ENCODE measurements at regions not wholly inside any gene's neighbourhood (a gene's known extent, or its start where the extent isn't known, plus 50 kb on each side); places are given as distances from the start of the nearest gene placed in this dataset.
"Not testable (repeated sequence)": the region's sequence is repeated elsewhere in the genome, so short reads cannot be mapped to it uniquely, and the experiment has no call there.

DNA sequence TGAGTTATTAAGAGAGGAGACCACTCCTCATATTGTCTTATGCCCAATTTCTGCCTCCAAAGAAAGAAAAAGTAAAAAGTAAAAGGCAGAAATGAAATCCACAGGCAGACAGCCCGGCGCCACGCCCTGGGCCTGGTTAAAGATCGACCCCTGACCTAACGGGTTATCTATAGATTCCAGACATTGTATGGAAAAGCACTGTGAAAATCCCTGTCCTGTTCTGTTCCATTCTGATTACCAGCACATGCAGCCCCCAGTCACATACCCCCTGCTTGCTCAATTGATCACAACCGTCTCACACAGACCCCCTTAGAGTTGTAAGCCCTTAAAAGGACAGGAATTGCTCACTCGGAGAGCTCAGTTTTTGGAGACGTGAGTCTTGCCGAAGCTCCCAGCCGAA lies 1086.6 kb upstream of the INTU start:
- TF ChIP-seq, protein P1, sequence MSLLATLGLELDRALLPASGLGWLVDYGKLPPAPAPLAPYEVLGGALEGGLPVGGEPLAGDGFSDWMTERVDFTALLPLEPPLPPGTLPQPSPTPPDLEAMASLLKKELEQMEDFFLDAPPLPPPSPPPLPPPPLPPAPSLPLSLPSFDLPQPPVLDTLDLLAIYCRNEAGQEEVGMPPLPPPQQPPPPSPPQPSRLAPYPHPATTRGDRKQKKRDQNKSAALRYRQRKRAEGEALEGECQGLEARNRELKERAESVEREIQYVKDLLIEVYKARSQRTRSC (CRISPR knock-in tag; IDR thresholded peaks at IDR 0.05; ENCODE audit: low read depth): not testable (repeated sequence)
- not testable (repeated sequence) for TF ChIP-seq ZFP37 (CRISPR knock-in tag; IDR thresholded peaks at IDR 0.05; ENCODE audit: borderline replicate concordance); GABPB1 (CRISPR knock-in tag; IDR thresholded peaks at IDR 0.05); ELF4 (CRISPR knock-in tag; IDR thresholded peaks at IDR 0.05; ENCODE audit: borderline replicate concordance); SP2 (CRISPR knock-in tag; IDR thresholded peaks at IDR 0.05); EP300 (IDR thresholded peaks at IDR 0.05; ENCODE audit: low read depth in 2 of 2, low read length in 2 of 2); EP300 (CRISPR knock-in tag; IDR thresholded peaks at IDR 0.05; ENCODE audit: borderline replicate concordance); EZH2 (conservative IDR thresholded peaks at IDR 0.05; ENCODE audit: low read depth, low read length)
- TF ChIP-seq, protein P2, sequence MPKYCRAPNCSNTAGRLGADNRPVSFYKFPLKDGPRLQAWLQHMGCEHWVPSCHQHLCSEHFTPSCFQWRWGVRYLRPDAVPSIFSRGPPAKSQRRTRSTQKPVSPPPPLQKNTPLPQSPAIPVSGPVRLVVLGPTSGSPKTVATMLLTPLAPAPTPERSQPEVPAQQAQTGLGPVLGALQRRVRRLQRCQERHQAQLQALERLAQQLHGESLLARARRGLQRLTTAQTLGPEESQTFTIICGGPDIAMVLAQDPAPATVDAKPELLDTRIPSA (CRISPR knock-in tag; IDR thresholded peaks at IDR 0.05; ENCODE audit: borderline replicate concordance): not testable (repeated sequence)
- TF ChIP-seq, protein P3, sequence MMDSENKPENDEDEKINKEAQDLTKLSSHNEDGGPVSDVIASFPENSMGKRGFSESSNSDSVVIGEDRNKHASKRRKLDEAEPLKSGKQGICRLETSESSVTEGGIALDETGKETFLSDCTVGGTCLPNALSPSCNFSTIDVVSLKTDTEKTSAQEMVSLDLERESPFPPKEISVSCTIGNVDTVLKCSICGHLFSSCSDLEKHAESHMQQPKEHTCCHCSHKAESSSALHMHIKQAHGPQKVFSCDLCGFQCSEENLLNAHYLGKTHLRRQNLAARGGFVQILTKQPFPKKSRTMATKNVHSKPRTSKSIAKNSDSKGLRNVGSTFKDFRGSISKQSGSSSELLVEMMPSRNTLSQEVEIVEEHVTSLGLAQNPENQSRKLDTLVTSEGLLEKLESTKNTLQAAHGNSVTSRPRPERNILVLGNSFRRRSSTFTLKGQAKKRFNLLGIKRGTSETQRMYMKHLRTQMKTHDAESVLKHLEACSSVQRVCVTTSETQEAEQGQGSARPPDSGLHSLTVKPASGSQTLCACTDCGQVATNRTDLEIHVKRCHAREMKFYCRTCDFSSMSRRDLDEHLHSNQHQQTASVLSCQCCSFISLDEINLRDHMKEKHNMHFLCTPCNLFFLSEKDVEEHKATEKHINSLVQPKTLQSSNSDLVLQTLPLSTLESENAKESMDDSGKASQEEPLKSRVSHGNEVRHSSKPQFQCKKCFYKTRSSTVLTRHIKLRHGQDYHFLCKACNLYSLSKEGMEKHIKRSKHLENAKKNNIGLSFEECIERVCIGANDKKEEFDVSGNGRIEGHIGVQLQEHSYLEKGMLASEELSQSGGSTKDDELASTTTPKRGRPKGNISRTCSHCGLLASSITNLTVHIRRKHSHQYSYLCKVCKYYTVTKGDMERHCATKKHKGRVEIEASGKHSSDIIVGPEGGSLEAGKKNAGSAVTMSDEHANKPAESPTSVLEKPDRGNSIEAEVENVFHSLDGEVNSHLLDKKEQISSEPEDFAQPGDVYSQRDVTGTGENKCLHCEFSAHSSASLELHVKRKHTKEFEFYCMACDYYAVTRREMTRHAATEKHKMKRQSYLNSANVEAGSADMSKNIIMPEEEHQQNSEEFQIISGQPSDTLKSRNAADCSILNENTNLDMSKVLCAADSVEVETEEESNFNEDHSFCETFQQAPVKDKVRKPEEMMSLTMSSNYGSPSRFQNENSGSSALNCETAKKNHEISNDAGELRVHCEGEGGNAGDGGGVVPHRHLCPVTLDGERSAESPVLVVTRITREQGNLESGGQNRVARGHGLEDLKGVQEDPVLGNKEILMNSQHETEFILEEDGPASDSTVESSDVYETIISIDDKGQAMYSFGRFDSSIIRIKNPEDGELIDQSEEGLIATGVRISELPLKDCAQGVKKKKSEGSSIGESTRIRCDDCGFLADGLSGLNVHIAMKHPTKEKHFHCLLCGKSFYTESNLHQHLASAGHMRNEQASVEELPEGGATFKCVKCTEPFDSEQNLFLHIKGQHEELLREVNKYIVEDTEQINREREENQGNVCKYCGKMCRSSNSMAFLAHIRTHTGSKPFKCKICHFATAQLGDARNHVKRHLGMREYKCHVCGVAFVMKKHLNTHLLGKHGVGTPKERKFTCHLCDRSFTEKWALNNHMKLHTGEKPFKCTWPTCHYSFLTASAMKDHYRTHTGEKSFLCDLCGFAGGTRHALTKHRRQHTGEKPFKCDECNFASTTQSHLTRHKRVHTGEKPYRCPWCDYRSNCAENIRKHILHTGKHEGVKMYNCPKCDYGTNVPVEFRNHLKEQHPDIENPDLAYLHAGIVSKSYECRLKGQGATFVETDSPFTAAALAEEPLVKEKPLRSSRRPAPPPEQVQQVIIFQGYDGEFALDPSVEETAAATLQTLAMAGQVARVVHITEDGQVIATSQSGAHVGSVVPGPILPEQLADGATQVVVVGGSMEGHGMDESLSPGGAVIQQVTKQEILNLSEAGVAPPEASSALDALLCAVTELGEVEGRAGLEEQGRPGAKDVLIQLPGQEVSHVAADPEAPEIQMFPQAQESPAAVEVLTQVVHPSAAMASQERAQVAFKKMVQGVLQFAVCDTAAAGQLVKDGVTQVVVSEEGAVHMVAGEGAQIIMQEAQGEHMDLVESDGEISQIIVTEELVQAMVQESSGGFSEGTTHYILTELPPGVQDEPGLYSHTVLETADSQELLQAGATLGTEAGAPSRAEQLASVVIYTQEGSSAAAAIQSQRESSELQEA (CRISPR knock-in tag; IDR thresholded peaks at IDR 0.05; ENCODE audit: not compliant biosample characterization): not testable (repeated sequence)
- TF ChIP-seq, protein P4, sequence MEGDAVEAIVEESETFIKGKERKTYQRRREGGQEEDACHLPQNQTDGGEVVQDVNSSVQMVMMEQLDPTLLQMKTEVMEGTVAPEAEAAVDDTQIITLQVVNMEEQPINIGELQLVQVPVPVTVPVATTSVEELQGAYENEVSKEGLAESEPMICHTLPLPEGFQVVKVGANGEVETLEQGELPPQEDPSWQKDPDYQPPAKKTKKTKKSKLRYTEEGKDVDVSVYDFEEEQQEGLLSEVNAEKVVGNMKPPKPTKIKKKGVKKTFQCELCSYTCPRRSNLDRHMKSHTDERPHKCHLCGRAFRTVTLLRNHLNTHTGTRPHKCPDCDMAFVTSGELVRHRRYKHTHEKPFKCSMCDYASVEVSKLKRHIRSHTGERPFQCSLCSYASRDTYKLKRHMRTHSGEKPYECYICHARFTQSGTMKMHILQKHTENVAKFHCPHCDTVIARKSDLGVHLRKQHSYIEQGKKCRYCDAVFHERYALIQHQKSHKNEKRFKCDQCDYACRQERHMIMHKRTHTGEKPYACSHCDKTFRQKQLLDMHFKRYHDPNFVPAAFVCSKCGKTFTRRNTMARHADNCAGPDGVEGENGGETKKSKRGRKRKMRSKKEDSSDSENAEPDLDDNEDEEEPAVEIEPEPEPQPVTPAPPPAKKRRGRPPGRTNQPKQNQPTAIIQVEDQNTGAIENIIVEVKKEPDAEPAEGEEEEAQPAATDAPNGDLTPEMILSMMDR (CRISPR knock-in tag; IDR thresholded peaks at IDR 0.05): not testable (repeated sequence)
